Suprapubic skin (tissue), 4 donors: ENCODE measurements at regions not wholly inside any gene's neighbourhood (a gene's known extent, or its start where the extent isn't known, plus 50 kb on each side); places are given as distances from the start of the nearest gene placed in this dataset.

Experiments used
- DNase-seq, 2 donors: peaks; one replicate each; pipeline ENCODE4 v3.0.0-alpha.2; 2019; ENCODE audit warnings: low spot score in 2 of 2
- H3K27ac ChIP-seq: fragments of 200-600 bp; sonication (generic); one replicate; pipeline ENCODE4 v1.5.1; 2019
- H3K27me3 ChIP-seq: fragments of 200-600 bp; sonication (generic); one replicate; pipeline ENCODE4 v1.5.1; 2019
- H3K36me3 ChIP-seq: fragments of 200-600 bp; sonication (generic); one replicate; pipeline ENCODE4 v1.5.1; 2019
- H3K4me1 ChIP-seq: fragments of 200-600 bp; sonication (generic); one replicate; pipeline ENCODE4 v1.5.1; 2019
- H3K4me3 ChIP-seq: fragments of 200-600 bp; sonication (generic); one replicate; pipeline ENCODE4 v1.5.1; 2019; ENCODE audit warnings: mild to moderate bottlenecking
- H3K9me3 ChIP-seq: fragments of 200-600 bp; sonication (generic); one replicate; pipeline ENCODE4 v1.5.1; 2019
- EP300 ChIP-seq: sonication (generic); formaldehyde crosslinking; IDR thresholded peaks from one replicate; pipeline ENCODE4 v1.6.1; 2017; ENCODE audit warnings: antibody characterized with exemption
- POLR2A ChIP-seq, 2 donors: fragments of 450-650 bp; IDR thresholded peaks; one replicate each; pipeline ENCODE4 v1.6.1; 2017; ENCODE audit warnings: antibody characterized with exemption in 2 of 2, mild to moderate bottlenecking in 2 of 2, moderate library complexity in 2 of 2
- POLR2AphosphoS5 ChIP-seq, 3 donors: sonication (generic); formaldehyde crosslinking; IDR thresholded peaks; one replicate each; pipeline ENCODE4 v1.6.1; 2017; ENCODE audit warnings: antibody characterized with exemption in 3 of 3
- WGBS: methylation state at CpG from one replicate; pipeline ENCODE4 v1.1.5; 2018; 5-methylcytosine and 5-hydroxymethylcytosine counted together
- TF ChIP-seq, protein P1 (sequence below), 2 donors: fragments of 200-600 bp in 1 of 2; fragments of 450-650 bp in 1 of 2; sonication (generic) in 1 of 2; IDR thresholded peaks; one replicate each; pipeline ENCODE4 v1.5.1; 2016 to 2019; ENCODE audit warnings: antibody characterized with exemption in 2 of 2, mild to moderate bottlenecking in 1 of 2, moderate library complexity in 1 of 2

DNA sequence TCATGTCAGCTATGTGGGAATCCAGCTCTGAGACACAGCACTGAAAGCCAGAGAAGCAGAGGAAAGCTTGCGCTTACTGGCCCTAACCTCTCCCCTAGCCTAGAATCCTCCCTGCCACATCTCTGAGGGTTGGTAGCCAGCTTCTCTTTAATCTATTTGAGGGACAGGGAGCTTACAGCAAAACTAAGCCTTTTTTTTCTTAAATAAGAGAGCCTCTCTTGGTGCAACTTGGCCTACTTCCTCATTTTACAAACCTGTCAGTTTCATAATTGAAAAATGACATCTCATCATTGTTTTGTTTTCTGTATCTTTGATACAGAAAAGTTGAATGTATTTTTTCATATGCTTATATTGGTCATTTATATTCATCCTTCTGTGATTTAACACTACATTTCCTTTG is 193.9 kb downstream of the ZNF621 start:
- no peak overlapping the region for H3K4me3 ChIP-seq
- WGBS: 92% methylated on average over 1 of the region's 1 CpG
- H3K4me1 ChIP-seq: peaks cover 3% of the 10 kb centered on the region
- H3K27ac ChIP-seq: no peak overlapping the region
- H3K9me3 ChIP-seq: no peaks in the 10 kb centered on the region
- H3K27me3 ChIP-seq: no peaks in the 10 kb centered on the region
- no peaks in the 10 kb centered on the region for H3K36me3 ChIP-seq
- TF ChIP-seq, protein P1, sequence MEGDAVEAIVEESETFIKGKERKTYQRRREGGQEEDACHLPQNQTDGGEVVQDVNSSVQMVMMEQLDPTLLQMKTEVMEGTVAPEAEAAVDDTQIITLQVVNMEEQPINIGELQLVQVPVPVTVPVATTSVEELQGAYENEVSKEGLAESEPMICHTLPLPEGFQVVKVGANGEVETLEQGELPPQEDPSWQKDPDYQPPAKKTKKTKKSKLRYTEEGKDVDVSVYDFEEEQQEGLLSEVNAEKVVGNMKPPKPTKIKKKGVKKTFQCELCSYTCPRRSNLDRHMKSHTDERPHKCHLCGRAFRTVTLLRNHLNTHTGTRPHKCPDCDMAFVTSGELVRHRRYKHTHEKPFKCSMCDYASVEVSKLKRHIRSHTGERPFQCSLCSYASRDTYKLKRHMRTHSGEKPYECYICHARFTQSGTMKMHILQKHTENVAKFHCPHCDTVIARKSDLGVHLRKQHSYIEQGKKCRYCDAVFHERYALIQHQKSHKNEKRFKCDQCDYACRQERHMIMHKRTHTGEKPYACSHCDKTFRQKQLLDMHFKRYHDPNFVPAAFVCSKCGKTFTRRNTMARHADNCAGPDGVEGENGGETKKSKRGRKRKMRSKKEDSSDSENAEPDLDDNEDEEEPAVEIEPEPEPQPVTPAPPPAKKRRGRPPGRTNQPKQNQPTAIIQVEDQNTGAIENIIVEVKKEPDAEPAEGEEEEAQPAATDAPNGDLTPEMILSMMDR (IDR thresholded peaks at IDR 0.05): no peak
- TF ChIP-seq POLR2AphosphoS5 (IDR thresholded peaks at IDR 0.05) (no peak), EP300 (no peak)
- no peak for DNase-seq

DNA sequence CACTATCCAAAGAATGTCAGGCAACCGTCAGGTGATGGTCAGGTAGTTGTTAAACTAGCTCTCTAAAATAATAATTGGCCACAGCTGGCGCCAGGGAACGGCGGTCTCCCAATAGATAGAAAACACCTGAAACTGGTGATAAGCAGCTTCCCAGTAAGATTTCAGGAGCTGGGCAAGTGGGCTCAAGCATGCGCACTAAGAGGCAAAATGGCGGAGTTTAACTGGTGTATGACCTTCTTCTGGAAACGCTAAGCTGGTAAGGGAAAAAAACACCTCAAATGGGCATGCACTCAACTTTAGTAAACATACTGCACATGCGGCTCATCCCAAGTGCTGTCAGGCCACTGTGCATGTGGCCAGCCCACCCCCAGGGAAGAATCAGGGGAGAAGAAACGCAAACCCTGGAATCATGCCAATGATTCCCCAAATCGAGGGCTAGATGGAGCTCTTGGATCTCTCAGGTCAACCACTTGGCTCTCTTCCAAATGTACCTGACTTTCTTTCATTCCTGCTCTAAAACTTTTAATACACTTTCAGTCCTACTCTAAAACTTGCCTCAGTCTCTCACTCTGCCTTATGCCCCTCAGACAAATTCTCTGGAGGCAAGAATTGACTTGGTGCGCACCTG is 195.0 kb downstream of the ZNF621 start:
- Histone ChIP-seq H3K4me3 (no peak overlapping the region), H3K27ac (no peak overlapping the region), H3K27me3 (no peaks in the 10 kb centered on the region), H3K36me3 (no peaks in the 10 kb centered on the region), H3K4me1 (peaks cover 3% of the 10 kb centered on the region), H3K9me3 (no peaks in the 10 kb centered on the region)
- WGBS: 74% methylated on average over 11 of the region's 11 CpGs
- TF ChIP-seq, protein P1 (IDR thresholded peaks at IDR 0.05): peak in 1 of 2 donors; percentile 13
- TF ChIP-seq POLR2A (IDR thresholded peaks at IDR 0.05): no peak
- no peak for DNase-seq

DNA sequence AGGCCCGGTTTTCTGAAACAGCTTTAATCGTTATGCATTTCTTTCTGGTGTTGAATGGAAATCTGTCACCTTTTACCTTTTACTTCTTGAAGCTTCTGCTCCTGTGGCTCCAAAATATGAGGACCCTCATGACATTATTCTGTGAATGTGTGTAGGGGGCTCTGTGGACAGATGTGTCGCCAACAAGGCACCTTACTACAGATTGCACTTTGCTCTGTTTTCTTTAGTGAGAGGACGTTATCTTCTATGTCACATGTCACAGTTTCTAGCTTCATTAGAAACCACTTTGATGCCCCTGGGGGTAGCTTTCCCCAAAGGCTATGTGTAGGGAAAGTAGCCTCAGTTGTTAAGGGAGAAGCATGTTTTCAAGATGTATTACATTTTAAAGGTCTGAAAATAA is 195.6 kb downstream of the ZNF621 start:
- H3K4me1 ChIP-seq: peaks cover 3% of the 10 kb centered on the region
- H3K27ac ChIP-seq: no peak overlapping the region
- H3K27me3 ChIP-seq: no peaks in the 10 kb centered on the region
- H3K4me3 ChIP-seq: no peak overlapping the region
- no peaks in the 10 kb centered on the region for H3K36me3 ChIP-seq
- TF ChIP-seq POLR2AphosphoS5 (IDR thresholded peaks at IDR 0.05) (no peak), EP300 (no peak), POLR2A (IDR thresholded peaks at IDR 0.05) (no peak)
- TF ChIP-seq, protein P1 (IDR thresholded peaks at IDR 0.05): no peak
- no peaks in the 10 kb centered on the region for H3K9me3 ChIP-seq
- WGBS: 89% methylated on average over 4 of the region's 4 CpGs
- no peak for DNase-seq

DNA sequence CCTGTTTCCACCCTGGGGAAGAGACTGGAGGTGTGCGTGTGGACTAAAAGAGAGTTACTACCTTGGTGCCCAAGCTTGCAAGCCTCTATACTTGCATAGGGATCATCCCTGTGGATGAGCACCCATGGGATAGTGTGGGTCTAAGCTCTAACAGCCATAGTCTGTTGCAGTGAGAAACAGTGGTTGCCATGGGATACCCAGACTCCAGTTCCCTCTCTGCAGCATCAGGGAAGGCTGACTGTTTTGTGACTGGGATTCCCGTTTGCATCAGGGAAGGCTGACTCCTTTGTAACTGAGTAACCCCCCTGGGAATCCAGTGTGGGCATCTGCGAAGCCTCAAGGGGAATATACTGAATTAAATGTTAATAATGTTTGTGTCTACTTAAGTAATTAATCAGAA is 196.1 kb downstream of the ZNF621 start:
- no peak for TF ChIP-seq EP300
- TF ChIP-seq, protein P1 (IDR thresholded peaks at IDR 0.05): no peak
- no peak for TF ChIP-seq POLR2AphosphoS5 (IDR thresholded peaks at IDR 0.05)
- TF ChIP-seq POLR2A (IDR thresholded peaks at IDR 0.05): no peak
- no peak for DNase-seq
- H3K4me1 ChIP-seq: peaks cover 3% of the 10 kb centered on the region
- H3K4me3 ChIP-seq: no peak overlapping the region
- no peaks in the 10 kb centered on the region for H3K36me3 ChIP-seq
- 77% methylated on average over 3 of the region's 3 CpGs for WGBS
- no peaks in the 10 kb centered on the region for H3K9me3 ChIP-seq
- H3K27ac ChIP-seq: no peak overlapping the region
- H3K27me3 ChIP-seq: no peaks in the 10 kb centered on the region

DNA sequence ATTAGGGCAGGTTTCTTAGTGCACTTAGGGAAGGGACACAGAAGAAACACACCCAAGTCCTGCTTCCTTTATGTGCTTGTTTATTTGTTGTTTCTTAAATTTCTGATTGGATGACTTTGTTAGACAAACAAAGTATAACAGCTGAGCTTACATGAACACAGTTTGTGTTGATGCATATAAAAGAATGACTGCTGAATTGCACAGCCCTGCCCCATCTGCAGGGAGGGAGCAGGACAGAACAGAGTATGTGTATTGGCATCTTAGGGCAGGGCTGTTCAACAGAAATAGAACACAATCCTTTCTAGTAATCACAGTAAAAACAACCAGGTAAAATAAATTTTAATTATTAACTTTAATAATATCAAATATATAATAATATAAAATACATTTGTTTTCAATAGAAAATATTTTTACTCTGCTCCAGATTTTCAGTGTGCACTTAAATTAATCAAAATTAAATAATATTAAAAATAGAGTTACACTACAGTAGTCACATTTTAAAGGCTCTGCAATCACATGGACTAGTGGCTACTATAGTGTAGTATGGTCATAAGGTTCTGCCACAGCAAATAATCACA is 198.4 kb downstream of the ZNF621 start:
- no peak for DNase-seq
- Histone ChIP-seq H3K36me3 (no peaks in the 10 kb centered on the region), H3K27me3 (no peaks in the 10 kb centered on the region), H3K4me3 (no peak overlapping the region), H3K27ac (no peak overlapping the region), H3K9me3 (no peaks in the 10 kb centered on the region), H3K4me1 (peaks cover 3% of the 10 kb centered on the region)
- TF ChIP-seq POLR2A (IDR thresholded peaks at IDR 0.05): no peak
- TF ChIP-seq POLR2AphosphoS5 (IDR thresholded peaks at IDR 0.05): no peak
- TF ChIP-seq EP300: no peak
- TF ChIP-seq, protein P1 (IDR thresholded peaks at IDR 0.05): no peak
